BLaER1 (cell line): ENCODE measurements at regions not wholly inside any gene's neighbourhood (a gene's known extent, or its start where the extent isn't known, plus 50 kb on each side); places are given as distances from the start of the nearest gene placed in this dataset.
A peak's percentile ranks its signal among the peaks of the same experiment; 100 is the strongest.

Experiments
- H3K27ac ChIP-seq: shearing (Covaris generic); formaldehyde crosslinking; 2 replicates; pipeline ENCODE4 v1.8.1; 2022
- H3K27me3 ChIP-seq: shearing (Covaris generic); formaldehyde crosslinking; 2 replicates; pipeline ENCODE4 v1.8.1; 2022
- H3K36me3 ChIP-seq: shearing (Covaris generic); formaldehyde crosslinking; 2 replicates; pipeline ENCODE4 v1.8.1; 2022
- H3K4me1 ChIP-seq: shearing (Covaris generic); formaldehyde crosslinking; 2 replicates; pipeline ENCODE4 v1.8.1; 2022
- H3K4me2 ChIP-seq: shearing (Covaris generic); formaldehyde crosslinking; 2 replicates; pipeline ENCODE4 v1.8.1; 2022
- H3K4me3 ChIP-seq: shearing (Covaris generic); formaldehyde crosslinking; 2 replicates; pipeline ENCODE4 v1.8.1; 2022
- H3K9ac ChIP-seq: shearing (Covaris generic); formaldehyde crosslinking; 2 replicates; pipeline ENCODE4 v1.8.1; 2022
- H3K9me3 ChIP-seq: shearing (Covaris generic); formaldehyde crosslinking; 2 replicates; pipeline ENCODE4 v1.8.1; 2022
- H4K20me1 ChIP-seq: shearing (Covaris generic); formaldehyde crosslinking; 2 replicates; pipeline ENCODE4 v1.8.1; 2022
- Cebpa-rat ChIP-seq: shearing (Covaris generic); IDR thresholded peaks from 2 replicates; pipeline ENCODE4 v1.8.1; 2022

DNA sequence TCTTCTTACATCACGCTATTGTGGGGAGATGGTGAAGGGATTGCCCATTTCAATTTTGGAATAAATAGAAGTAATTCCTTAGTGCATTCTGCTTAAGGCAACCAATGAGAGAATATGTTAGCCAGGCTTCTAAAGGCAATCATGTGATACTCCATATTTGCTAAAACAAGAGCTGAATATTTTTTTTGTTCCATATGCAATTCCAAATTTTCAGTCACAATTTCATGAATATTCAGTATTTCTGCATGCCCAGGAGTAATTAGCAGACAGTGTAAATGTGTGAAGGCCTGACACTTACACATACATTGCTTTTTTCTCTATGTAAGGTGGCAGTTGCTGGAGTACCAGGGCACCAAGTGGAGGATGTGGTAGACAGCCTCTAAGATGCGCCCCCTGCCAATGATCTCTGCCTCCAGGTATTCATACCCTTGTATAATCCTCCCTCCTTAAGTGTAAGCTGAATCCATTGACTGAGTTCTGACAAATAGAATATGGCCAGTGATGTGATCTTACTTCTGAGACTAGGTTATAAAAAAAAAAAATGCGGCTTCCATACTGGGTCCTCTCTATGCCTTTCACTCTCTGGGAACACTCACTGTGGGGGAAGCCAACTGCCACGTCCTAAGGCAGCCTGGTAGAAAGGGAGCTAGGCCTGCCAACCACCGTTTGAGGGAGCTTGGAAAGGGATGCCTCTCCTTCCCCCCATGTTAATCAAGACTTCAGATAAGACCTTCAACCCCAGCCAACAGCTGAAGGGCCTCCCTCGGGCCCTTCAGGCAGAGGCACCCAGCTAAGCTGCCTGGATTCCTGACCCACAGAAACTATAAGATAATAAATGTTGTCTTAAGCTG, 62.7 kb upstream of the PTGR2 start:
- Histone ChIP-seq H4K20me1 (peaks cover 20% of the 10 kb centered on the region), H3K27ac (no peak overlapping the region; the same call in 1 of the 2 replicates), H3K36me3 (no peaks in the 10 kb centered on the region), H3K4me3 (no peak overlapping the region), H3K4me1 (peaks cover 48% of the 10 kb centered on the region), H3K4me2 (peak overlapping the region; percentile 92), H3K27me3 (no peaks in the 10 kb centered on the region), H3K9me3 (no peaks in the 10 kb centered on the region), H3K9ac (no peak overlapping the region)
- no peak for TF ChIP-seq Cebpa-rat

- Histone ChIP-seq H3K9me3 (no peaks in the 10 kb centered on the region), H3K9ac (peak overlapping the region; percentile 97), H4K20me1 (peaks cover 27% of the 10 kb centered on the region), H3K4me1 (peaks cover 55% of the 10 kb centered on the region), H3K36me3 (no peaks in the 10 kb centered on the region), H3K4me2 (peak overlapping the region; percentile 92), H3K27ac (peak overlapping the region; percentile 99), H3K4me3 (peak overlapping the region; percentile 92), H3K27me3 (no peaks in the 10 kb centered on the region)
- TF ChIP-seq Cebpa-rat: no peak
Observed at GRCh38 chr14:73788317-73788598, 63.4 kb upstream of the PTGR2 start.

- peak overlapping the region; percentile 97 for H3K9ac ChIP-seq
- H3K4me3 ChIP-seq: peak overlapping the region; percentile 92
- H3K9me3 ChIP-seq: no peaks in the 10 kb centered on the region
- H3K4me2 ChIP-seq: peak overlapping the region; percentile 92
- H4K20me1 ChIP-seq: peaks cover 32% of the 10 kb centered on the region
- no peaks in the 10 kb centered on the region for H3K27me3 ChIP-seq
- H3K36me3 ChIP-seq: peaks cover 2% of the 10 kb centered on the region
- H3K27ac ChIP-seq: peak overlapping the region; percentile 99
- no peak for TF ChIP-seq Cebpa-rat
- H3K4me1 ChIP-seq: peaks cover 60% of the 10 kb centered on the region
Observed at GRCh38 chr14:73787486-73788316, 63.9 kb upstream of the PTGR2 start.

DNA sequence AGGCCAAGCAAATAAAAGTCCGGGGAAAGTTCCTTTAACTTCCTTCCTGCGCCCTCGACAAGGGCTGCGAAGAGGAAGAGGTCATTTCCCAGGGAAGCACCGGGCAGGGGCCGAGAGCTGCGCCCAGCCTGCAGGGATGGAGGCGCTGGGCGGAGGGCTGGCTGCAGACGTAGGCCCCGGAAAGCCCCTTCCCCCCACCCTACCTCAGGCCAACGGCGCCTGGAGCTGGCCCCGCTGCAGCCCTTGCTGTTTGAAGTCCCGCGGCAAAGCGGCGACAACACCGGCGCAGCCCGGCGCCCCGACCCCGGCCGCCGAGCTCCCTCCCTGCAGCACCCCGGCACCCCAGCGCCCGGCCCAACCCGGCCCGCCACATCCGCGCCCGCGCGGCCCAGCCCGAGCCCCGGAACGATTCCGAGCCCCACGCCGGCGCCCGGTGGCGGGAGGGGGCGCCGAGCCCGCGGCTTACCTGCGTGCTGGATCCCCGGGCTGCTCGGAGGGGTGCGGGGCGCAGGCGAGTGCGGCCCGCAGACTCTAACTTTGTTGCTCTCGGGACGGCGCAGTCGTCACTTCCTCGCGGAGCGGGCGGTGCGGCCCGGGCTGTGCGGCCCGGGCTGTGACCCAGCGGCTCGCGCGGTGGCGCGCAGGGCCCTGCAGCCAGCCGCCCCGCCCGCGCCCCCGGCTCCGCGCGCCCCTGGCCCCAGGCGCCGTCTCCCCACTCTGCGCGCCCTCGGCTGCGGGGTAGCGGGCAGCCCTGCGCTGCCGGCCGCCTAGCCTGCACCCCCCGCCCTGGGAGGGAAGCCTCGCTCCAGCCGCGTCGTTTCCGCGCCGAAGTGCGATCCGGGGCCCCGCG, 64.8 kb upstream of the PTGR2 start:
- Histone ChIP-seq H3K4me3 (peak overlapping the region; percentile 92), H3K27ac (peak overlapping the region; percentile 99), H3K4me2 (peak overlapping the region; percentile 92), H3K9me3 (no peaks in the 10 kb centered on the region), H3K36me3 (peaks cover 10% of the 10 kb centered on the region), H3K27me3 (no peaks in the 10 kb centered on the region), H3K9ac (peak overlapping the region; percentile 97), H4K20me1 (peaks cover 41% of the 10 kb centered on the region), H3K4me1 (peaks cover 68% of the 10 kb centered on the region)
- no peak for TF ChIP-seq Cebpa-rat

GRCh38 chr14:73785834-73786635, 65.6 kb upstream of the PTGR2 start:
- H4K20me1 ChIP-seq: peaks cover 41% of the 10 kb centered on the region
- TF ChIP-seq Cebpa-rat: peak; percentile 99
- H3K4me2 ChIP-seq: peak overlapping the region; percentile 92
- H3K27ac ChIP-seq: peak overlapping the region; percentile 99
- H3K4me1 ChIP-seq: peaks cover 74% of the 10 kb centered on the region
- H3K36me3 ChIP-seq: peaks cover 14% of the 10 kb centered on the region
- peak overlapping the region; percentile 97 for H3K9ac ChIP-seq
- H3K4me3 ChIP-seq: peak overlapping the region; percentile 92
- no peaks in the 10 kb centered on the region for H3K27me3 ChIP-seq
- H3K9me3 ChIP-seq: no peaks in the 10 kb centered on the region

DNA sequence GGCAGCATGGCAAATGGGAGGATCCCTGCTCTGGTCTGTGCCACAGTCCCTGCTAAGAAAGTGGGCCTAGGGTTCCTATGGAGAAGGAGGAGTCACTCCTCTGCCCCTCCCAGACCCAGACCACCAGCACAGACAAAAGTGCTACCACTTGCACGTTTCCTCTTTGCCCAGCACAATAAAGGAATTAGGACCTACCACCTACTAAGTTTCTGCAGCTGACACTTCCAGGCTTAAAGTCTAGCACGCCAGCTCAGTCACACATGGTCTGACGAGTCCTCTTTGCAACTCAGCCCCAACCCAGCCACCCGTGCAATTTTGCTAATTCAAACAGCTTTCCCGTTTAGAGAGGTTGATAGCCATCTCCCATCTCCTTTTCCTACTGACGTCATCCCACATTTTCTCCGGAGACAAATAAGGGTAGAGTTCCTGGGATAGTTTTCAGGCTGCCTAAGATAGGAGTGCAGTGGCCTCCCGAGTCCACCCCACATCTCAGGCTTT, 66.2 kb upstream of the PTGR2 start:
- Histone ChIP-seq H3K27ac (peak overlapping the region; percentile 99), H3K27me3 (no peaks in the 10 kb centered on the region), H3K4me2 (peak overlapping the region; percentile 92), H3K36me3 (peaks cover 15% of the 10 kb centered on the region), H3K4me3 (peak overlapping the region; percentile 92), H3K9me3 (no peaks in the 10 kb centered on the region), H3K4me1 (peaks cover 78% of the 10 kb centered on the region), H4K20me1 (peaks cover 45% of the 10 kb centered on the region), H3K9ac (peak overlapping the region; percentile 97)
- no peak for TF ChIP-seq Cebpa-rat

DNA sequence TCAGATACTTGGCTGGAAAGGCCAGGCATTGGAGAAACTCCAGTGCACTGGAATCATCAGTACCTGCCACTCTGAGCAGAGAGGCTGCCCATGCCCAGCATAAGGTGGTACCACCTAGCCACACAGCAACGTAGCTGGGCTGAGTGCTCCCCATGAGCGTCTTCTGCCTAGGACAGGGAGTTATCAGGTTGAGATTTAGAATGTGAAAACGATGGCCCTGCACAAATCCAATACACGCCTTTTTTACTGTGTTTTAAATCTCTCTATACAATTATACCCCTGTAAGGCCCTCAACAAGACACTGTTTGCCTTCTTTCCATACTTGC, 66.7 kb upstream of the PTGR2 start:
- H3K27ac ChIP-seq: peak overlapping the region; percentile 99

GRCh38 chr14:73784181-73784987, 67.2 kb upstream of the PTGR2 start:
- Histone ChIP-seq H3K4me1 (peaks cover 75% of the 10 kb centered on the region), H3K9me3 (no peaks in the 10 kb centered on the region), H3K36me3 (peaks cover 18% of the 10 kb centered on the region), H3K27me3 (no peaks in the 10 kb centered on the region), H3K27ac (peak overlapping the region; percentile 99), H4K20me1 (peaks cover 52% of the 10 kb centered on the region), H3K9ac (peak overlapping the region; percentile 97), H3K4me3 (peak overlapping the region; percentile 92; the same call in 1 of the 2 replicates), H3K4me2 (peak overlapping the region; percentile 92)
- TF ChIP-seq Cebpa-rat: peak; percentile 66

More for the DNA sequence above, 66.7 kb upstream of the PTGR2 start:
- H3K4me3 ChIP-seq: peak overlapping the region; percentile 92
- H3K4me2 ChIP-seq: peak overlapping the region; percentile 92
- no peak for TF ChIP-seq Cebpa-rat
- peak overlapping the region; percentile 97 for H3K9ac ChIP-seq
- peaks cover 78% of the 10 kb centered on the region for H3K4me1 ChIP-seq
- peaks cover 18% of the 10 kb centered on the region for H3K36me3 ChIP-seq
- peaks cover 50% of the 10 kb centered on the region for H4K20me1 ChIP-seq
- H3K9me3 ChIP-seq: no peaks in the 10 kb centered on the region
- no peaks in the 10 kb centered on the region for H3K27me3 ChIP-seq
